Progenitor cell of endocrine pancreas (in vitro differentiated cells): ENCODE measurements at regions not wholly inside any gene's neighbourhood (a gene's known extent, or its start where the extent isn't known, plus 50 kb on each side); places are given as distances from the start of the nearest gene placed in this dataset.

Experiments
- DNase-seq: peaks from one replicate; pipeline ENCODE4 v3.0.0; 2021; ENCODE audit warnings: low spot score; ENCODE audit not compliant: unreplicated experiment
- H3K27ac Mint-ChIP-seq: 2 replicates; pipeline ENCODE4 v1.8.0; 2021; ENCODE audit warnings: mild to moderate bottlenecking, moderate library complexity, mixed read lengths
- H3K27me3 Mint-ChIP-seq: 2 replicates; pipeline ENCODE4 v1.8.0; 2021; ENCODE audit warnings: mixed read lengths
- H3K36me3 Mint-ChIP-seq: 2 replicates; pipeline ENCODE4 v1.8.0; 2022; ENCODE audit warnings: mixed read lengths; ENCODE audit not compliant: insufficient read depth
- H3K4me1 Mint-ChIP-seq: 2 replicates; pipeline ENCODE4 v1.8.0; 2021; ENCODE audit warnings: low read depth, mixed read lengths
- H3K4me3 Mint-ChIP-seq: 2 replicates; pipeline ENCODE4 v1.8.0; 2021; ENCODE audit warnings: low read depth, mild to moderate bottlenecking, moderate library complexity, mixed read lengths
- H3K9me3 Mint-ChIP-seq: 2 replicates; pipeline ENCODE4 v1.8.0; 2021; ENCODE audit warnings: low read depth, mixed read lengths
- TF ChIP-seq, protein P1 (sequence below): fragments of 200-600 bp; sonication (generic); IDR thresholded peaks from one replicate; pipeline ENCODE4 v1.5.0; 2021; ENCODE audit warnings: antibody characterized with exemption, mild to moderate bottlenecking; ENCODE audit not compliant: unreplicated experiment

DNA sequence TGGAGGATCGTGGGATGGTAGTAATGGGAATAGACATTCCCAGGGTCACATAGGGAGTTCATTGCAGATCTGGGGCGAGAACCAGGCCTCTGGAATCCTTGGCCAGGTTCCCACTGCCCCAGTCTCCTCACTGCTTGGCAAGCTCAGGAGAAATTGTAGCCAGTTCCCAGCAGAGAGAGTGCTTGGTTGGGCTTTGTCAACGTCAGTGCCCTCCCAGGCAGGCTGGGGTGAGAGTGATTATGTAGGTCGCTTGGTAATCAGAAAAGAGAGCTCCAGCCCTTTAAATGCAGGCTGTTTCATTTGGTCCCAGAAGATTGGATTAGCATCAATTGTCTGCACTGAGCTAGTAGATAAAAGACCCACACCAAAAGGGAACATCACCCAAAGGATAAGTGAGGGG is 51.8 kb upstream of the GALNT10 start:
- Mint-ChIP-seq H3K4me1 (no peaks in the 10 kb centered on the region), H3K36me3 (no peaks in the 10 kb centered on the region), H3K27me3 (peaks cover 32% of the 10 kb centered on the region), H3K9me3 (no peaks in the 10 kb centered on the region), H3K4me3 (no peak overlapping the region), H3K27ac (no peak overlapping the region)
- no peak for DNase-seq
- TF ChIP-seq, protein P1, sequence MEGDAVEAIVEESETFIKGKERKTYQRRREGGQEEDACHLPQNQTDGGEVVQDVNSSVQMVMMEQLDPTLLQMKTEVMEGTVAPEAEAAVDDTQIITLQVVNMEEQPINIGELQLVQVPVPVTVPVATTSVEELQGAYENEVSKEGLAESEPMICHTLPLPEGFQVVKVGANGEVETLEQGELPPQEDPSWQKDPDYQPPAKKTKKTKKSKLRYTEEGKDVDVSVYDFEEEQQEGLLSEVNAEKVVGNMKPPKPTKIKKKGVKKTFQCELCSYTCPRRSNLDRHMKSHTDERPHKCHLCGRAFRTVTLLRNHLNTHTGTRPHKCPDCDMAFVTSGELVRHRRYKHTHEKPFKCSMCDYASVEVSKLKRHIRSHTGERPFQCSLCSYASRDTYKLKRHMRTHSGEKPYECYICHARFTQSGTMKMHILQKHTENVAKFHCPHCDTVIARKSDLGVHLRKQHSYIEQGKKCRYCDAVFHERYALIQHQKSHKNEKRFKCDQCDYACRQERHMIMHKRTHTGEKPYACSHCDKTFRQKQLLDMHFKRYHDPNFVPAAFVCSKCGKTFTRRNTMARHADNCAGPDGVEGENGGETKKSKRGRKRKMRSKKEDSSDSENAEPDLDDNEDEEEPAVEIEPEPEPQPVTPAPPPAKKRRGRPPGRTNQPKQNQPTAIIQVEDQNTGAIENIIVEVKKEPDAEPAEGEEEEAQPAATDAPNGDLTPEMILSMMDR = no peak

DNA sequence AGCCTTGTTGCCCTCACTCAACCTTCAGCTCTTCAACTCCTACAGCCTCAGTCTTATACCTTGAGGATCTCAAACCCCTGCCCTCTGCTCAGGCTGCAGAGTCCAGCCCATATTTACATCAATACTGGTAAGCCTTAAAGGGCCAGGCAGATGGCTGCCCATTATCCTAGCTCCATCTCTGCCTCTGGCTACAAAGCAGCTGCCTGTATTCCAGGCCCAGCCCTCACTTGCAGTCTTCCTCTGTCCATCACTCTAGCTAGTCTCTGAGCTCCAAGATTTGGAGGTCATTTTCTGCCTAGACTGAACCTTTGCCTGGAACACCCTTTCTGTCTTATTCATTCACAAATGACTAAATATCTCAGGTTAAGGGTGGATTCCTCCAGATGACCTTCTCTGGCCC is 50.2 kb upstream of the GALNT10 start:
- Mint-ChIP-seq H3K27ac (peak overlapping the region; percentile 60), H3K4me1 (no peaks in the 10 kb centered on the region), H3K27me3 (peaks cover 36% of the 10 kb centered on the region), H3K36me3 (no peaks in the 10 kb centered on the region), H3K9me3 (no peaks in the 10 kb centered on the region), H3K4me3 (no peak overlapping the region)
- DNase-seq = no peak
- TF ChIP-seq, protein P1 = no peak
